Astrocyte (in vitro differentiated cells and primary cell): ENCODE measurements at regions not wholly inside any gene's neighbourhood (a gene's known extent, or its start where the extent isn't known, plus 50 kb on each side); places are given as distances from the start of the nearest gene placed in this dataset.

Experiments used
- DNase-seq: peaks from one replicate; pipeline ENCODE4 v3.0.0-alpha.2; 2010; ENCODE audit warnings: low read depth
- FAIRE-seq: peaks from 2 replicates; lab custom pipeline; 2011; peaks lifted over from hg19 to GRCh38; lab: Jason Lieb, UNC
- H2AFZ ChIP-seq: 2 replicates; pipeline ENCODE4 v1.6.0; 2012; ENCODE audit warnings: low read depth, low read length, inconsistent platforms
- H3K27ac ChIP-seq: 2 replicates; pipeline ENCODE4 v1.5.1; 2011; ENCODE audit warnings: low read depth, low read length, inconsistent platforms
- H3K27me3 ChIP-seq: 2 replicates; pipeline ENCODE4 v1.6.0; 2011; ENCODE audit warnings: low read length, inconsistent platforms; ENCODE audit not compliant: insufficient read depth
- H3K36me3 ChIP-seq: 2 replicates; pipeline ENCODE4 v1.5.1; 2011; ENCODE audit warnings: low read length, inconsistent platforms; ENCODE audit not compliant: insufficient read depth
- H3K4me1 ChIP-seq: 2 replicates; pipeline ENCODE4 v1.5.1; 2011; ENCODE audit warnings: low read length, inconsistent platforms; ENCODE audit not compliant: insufficient read depth
- H3K4me2 ChIP-seq: 2 replicates; pipeline ENCODE4 v1.6.0; 2012; ENCODE audit warnings: low read length, inconsistent platforms
- H3K4me3 ChIP-seq: 2 replicates; pipeline ENCODE4 v1.5.1; 2011; ENCODE audit warnings: low read depth, mild to moderate bottlenecking, low read length, inconsistent platforms; ENCODE audit not compliant: insufficient read depth
- H3K79me2 ChIP-seq: 2 replicates; pipeline ENCODE4 v1.6.0; 2012; ENCODE audit warnings: mild to moderate bottlenecking, low read length, inconsistent platforms; ENCODE audit not compliant: insufficient read depth
- H3K9ac ChIP-seq: 2 replicates; pipeline ENCODE4 v1.6.0; 2012; ENCODE audit warnings: mild to moderate bottlenecking, low read length, inconsistent platforms
- H3K9me3 ChIP-seq: 2 replicates; pipeline ENCODE4 v1.5.1; 2012; ENCODE audit warnings: low read depth, mild to moderate bottlenecking, low read length, inconsistent platforms; ENCODE audit not compliant: insufficient read depth
- H4K20me1 ChIP-seq: 2 replicates; pipeline ENCODE4 v1.6.0; 2012; ENCODE audit warnings: low read length, inconsistent platforms; ENCODE audit not compliant: insufficient read depth
- H3K27ac Mint-ChIP-seq: one replicate; pipeline ENCODE4 v1.8.0; 2021; ENCODE audit warnings: mild to moderate bottlenecking, mixed read lengths; ENCODE audit not compliant: unreplicated experiment
- H3K27me3 Mint-ChIP-seq: one replicate; pipeline ENCODE4 v1.8.0; 2021; ENCODE audit warnings: low read depth, mixed read lengths; ENCODE audit not compliant: unreplicated experiment
- H3K36me3 Mint-ChIP-seq: one replicate; pipeline ENCODE4 v1.8.0; 2021; ENCODE audit warnings: low read depth, mixed read lengths; ENCODE audit not compliant: unreplicated experiment
- H3K4me1 Mint-ChIP-seq: one replicate; pipeline ENCODE4 v1.8.0; 2021; ENCODE audit warnings: low read depth, mixed read lengths; ENCODE audit not compliant: unreplicated experiment
- H3K4me3 Mint-ChIP-seq: one replicate; pipeline ENCODE4 v1.8.0; 2021; ENCODE audit warnings: mild to moderate bottlenecking, moderate library complexity, mixed read lengths; ENCODE audit not compliant: unreplicated experiment
- H3K9me3 Mint-ChIP-seq: one replicate; pipeline ENCODE4 v1.8.0; 2021; ENCODE audit warnings: mild to moderate bottlenecking, mixed read lengths; ENCODE audit not compliant: unreplicated experiment
- EZH2 ChIP-seq: IDR thresholded peaks from 2 replicates; pipeline ENCODE4 v1.6.1; 2012; ENCODE audit warnings: mild to moderate bottlenecking, low read length, inconsistent platforms; ENCODE audit not compliant: insufficient read depth
- TF ChIP-seq, protein P1 (sequence below): IDR thresholded peaks from 2 replicates; pipeline ENCODE4 v1.5.1; 2011; ENCODE audit warnings: low read depth, mild to moderate bottlenecking, inconsistent platforms, low read length, moderate library complexity; ENCODE audit not compliant: insufficient read depth

DNA sequence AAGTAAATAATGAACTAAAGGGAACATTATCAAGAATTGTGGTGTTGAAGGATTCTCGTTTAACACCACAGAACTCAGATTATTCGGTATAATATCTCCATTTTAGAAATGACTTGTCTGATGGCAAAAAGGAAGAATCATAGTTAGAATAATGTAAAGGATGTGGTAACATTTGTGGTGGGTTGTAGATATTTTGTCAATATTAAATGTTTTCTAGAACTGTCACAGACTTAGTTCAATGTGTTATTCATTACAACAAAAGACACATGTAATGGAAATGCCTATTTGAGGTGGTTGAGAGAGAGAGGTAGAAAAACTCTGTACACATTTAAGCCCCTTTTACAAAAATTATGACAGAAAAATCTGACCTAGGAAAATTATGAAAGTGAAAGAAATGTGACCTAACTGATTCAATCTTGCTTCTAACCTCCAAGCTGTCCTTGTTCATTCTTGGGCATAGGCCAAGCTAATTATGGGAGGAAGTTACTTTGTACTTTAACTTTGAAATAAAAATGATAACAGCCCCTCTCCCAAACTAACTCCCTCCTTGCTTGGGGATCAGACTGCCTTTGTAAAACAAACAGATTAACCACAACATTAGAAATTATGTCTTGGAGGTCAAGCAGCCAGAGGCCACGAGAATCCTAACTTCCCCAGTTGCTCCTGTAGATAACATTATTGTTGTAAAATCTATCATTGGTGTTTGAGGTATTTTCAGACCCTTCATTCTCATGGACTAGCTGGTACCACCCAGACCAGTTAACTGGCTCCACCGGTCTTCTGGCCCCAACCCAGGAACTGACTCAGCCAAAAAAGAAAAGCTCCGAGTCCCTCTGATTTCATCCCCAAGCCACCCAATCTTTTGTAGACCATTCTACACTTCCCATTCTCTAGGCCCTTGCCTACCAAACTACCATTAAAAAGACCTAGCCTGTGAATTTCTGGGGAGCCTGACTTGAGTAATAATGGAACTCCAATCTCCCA lies 1287.8 kb upstream of the CDH8 start:
- Histone ChIP-seq H3K4me3 (no peak overlapping the region), H3K9ac (no peak overlapping the region), H2AFZ (no peak overlapping the region), H3K27ac (no peak overlapping the region), H3K79me2 (no peaks in the 10 kb centered on the region), H4K20me1 (no peaks in the 10 kb centered on the region), H3K9me3 (no peaks in the 10 kb centered on the region), H3K4me2 (no peak overlapping the region), H3K36me3 (no peaks in the 10 kb centered on the region), H3K4me1 (no peaks in the 10 kb centered on the region), H3K27me3 (no peaks in the 10 kb centered on the region)
- Mint-ChIP-seq H3K27ac (no peak overlapping the region), H3K27me3 (no peaks in the 10 kb centered on the region), H3K9me3 (no peaks in the 10 kb centered on the region), H3K4me1 (peaks cover 1% of the 10 kb centered on the region), H3K36me3 (no peaks in the 10 kb centered on the region), H3K4me3 (no peak overlapping the region)
- DNase-seq (no peak), FAIRE-seq (no peak)
- TF ChIP-seq, protein P1, sequence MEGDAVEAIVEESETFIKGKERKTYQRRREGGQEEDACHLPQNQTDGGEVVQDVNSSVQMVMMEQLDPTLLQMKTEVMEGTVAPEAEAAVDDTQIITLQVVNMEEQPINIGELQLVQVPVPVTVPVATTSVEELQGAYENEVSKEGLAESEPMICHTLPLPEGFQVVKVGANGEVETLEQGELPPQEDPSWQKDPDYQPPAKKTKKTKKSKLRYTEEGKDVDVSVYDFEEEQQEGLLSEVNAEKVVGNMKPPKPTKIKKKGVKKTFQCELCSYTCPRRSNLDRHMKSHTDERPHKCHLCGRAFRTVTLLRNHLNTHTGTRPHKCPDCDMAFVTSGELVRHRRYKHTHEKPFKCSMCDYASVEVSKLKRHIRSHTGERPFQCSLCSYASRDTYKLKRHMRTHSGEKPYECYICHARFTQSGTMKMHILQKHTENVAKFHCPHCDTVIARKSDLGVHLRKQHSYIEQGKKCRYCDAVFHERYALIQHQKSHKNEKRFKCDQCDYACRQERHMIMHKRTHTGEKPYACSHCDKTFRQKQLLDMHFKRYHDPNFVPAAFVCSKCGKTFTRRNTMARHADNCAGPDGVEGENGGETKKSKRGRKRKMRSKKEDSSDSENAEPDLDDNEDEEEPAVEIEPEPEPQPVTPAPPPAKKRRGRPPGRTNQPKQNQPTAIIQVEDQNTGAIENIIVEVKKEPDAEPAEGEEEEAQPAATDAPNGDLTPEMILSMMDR, result no peak
- no peak for TF ChIP-seq EZH2

DNA sequence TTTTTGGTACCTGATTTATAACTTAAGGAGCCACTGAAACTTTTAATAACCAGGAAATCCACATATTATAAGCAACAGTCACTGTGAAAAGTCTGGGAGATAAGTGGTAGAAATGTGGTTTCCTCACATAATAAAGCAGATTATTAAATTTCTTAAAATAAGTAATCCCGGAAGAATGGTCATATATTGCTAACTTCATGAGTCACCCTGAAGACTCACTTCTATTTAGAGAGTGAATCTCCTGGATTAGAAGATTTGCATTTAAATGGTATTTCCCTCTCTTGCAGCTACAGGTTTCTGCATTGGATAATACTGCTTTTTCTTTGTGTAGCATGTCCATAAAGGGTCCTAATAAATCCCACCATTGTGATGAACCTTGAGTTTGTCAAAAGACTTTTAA lies 1286.8 kb upstream of the CDH8 start:
- TF ChIP-seq, protein P1, result no peak
- TF ChIP-seq EZH2, result no peak
- Mint-ChIP-seq H3K27me3 (no peaks in the 10 kb centered on the region), H3K9me3 (no peaks in the 10 kb centered on the region), H3K27ac (no peak overlapping the region), H3K4me3 (no peak overlapping the region), H3K36me3 (no peaks in the 10 kb centered on the region), H3K4me1 (peaks cover 1% of the 10 kb centered on the region)
- Histone ChIP-seq H3K36me3 (no peaks in the 10 kb centered on the region), H4K20me1 (no peaks in the 10 kb centered on the region), H3K27ac (no peak overlapping the region), H3K4me1 (no peaks in the 10 kb centered on the region), H3K4me3 (no peak overlapping the region), H2AFZ (no peak overlapping the region), H3K4me2 (no peak overlapping the region), H3K79me2 (no peaks in the 10 kb centered on the region), H3K9me3 (no peaks in the 10 kb centered on the region), H3K27me3 (no peaks in the 10 kb centered on the region), H3K9ac (no peak overlapping the region)
- FAIRE-seq (no peak), DNase-seq (no peak)

DNA sequence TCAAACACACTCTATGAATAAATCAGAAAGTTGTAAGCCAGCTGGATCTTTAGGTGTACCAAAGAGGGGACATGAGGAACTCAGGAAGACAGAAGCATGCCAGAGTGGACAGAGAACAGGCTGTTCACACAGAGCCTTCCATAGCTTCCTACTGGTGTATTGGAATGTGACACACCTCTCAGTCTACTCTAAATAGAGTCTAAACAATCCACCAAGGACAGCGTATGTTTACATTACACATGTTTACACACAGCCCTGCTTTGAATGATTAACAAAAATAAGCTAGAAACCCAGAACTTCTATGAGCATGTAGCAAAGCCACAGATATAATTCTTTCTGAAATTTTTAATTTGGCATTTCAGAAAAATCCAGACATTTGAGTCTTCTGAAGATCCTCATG lies 1279.0 kb upstream of the CDH8 start:
- H3K27ac Mint-ChIP-seq, result no peak overlapping the region
- FAIRE-seq (no peak), DNase-seq (no peak)
- Histone ChIP-seq H3K27me3 (no peaks in the 10 kb centered on the region), H3K9me3 (no peaks in the 10 kb centered on the region), H3K27ac (no peak overlapping the region), H2AFZ (no peak overlapping the region), H3K4me1 (no peaks in the 10 kb centered on the region), H3K4me2 (no peak overlapping the region), H3K4me3 (no peak overlapping the region), H4K20me1 (no peaks in the 10 kb centered on the region), H3K79me2 (no peaks in the 10 kb centered on the region), H3K9ac (no peak overlapping the region), H3K36me3 (no peaks in the 10 kb centered on the region)
- no peaks in the 10 kb centered on the region for H3K4me1 Mint-ChIP-seq
- no peaks in the 10 kb centered on the region for H3K9me3 Mint-ChIP-seq
- H3K27me3 Mint-ChIP-seq, result no peaks in the 10 kb centered on the region
- no peak for TF ChIP-seq EZH2
- TF ChIP-seq, protein P1, result no peak
- no peaks in the 10 kb centered on the region for H3K36me3 Mint-ChIP-seq
- no peak overlapping the region for H3K4me3 Mint-ChIP-seq
